HG02870 (cell line): ENCODE measurements at regions not wholly inside any gene's neighbourhood (a gene's known extent, or its start where the extent isn't known, plus 50 kb on each side); places are given as distances from the start of the nearest gene placed in this dataset.
"Not testable (repeated sequence)": the region's sequence is repeated elsewhere in the genome, so short reads cannot be mapped to it uniquely, and the experiment has no call there.

Source experiments
- ATAC-seq: cut with Tn5 transposase; IDR thresholded peaks from one replicate; pipeline ENCODE4 v1.9.1; 2021; ENCODE audit warnings: mild to moderate bottlenecking, moderate library complexity; ENCODE audit not compliant: unreplicated experiment

DNA sequence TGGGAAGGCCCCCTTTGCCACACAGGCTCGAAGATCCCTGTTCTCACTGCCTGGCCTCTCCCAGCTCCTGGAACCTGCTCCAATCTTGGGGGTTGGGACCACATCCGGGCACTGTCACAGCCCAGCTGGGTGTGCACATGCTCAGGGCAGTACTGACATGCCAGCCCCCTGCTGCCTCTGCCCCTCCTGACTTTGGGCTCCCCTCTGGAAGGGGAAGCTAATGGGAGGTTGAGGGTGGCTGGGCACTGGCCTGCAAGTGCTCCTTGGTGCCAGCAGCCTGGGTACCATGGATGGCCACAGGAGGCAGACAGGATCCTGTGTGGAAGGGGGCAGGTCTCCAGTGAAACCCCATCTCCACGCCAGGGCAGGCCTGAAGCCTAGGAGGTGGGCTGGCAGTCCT, 126.1 kb upstream of the NOL4 start:
- no peak for ATAC-seq

DNA sequence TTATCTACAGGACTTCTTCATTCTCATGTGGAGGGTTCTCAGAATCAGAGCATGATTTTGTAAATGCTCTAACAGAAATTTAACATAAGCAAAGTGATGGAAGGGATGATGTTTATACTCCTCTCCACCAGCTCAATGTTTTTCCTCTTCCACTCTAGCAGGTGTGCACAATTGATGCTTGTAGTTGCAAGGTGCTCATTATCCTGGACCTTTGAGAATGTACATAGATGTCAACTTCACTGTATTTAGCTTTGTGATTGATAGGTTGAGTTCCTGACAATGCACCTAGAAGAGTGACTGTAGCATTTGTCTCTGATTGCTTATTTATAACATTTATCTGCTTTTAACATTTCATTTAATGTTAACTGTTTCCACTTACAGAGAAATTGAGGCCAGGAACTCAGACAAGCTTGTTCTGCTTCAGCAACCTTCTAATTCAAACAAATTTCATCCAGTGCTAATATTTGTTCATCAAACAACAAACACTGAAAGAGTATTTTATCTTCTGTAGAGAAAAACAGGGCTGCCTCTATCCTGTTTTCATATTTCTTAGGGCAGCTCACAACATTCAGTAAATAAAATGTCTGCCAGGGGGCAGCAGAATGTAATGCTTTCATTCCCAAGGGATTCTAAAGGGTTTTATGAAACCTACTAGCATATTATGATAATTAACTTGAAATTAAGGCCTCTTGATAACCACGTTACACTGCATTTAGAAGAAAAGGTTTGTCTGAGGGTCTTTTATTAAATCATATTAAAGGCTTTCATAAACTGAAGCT, 127.9 kb upstream of the NOL4 start:
- ATAC-seq, result no peak

DNA sequence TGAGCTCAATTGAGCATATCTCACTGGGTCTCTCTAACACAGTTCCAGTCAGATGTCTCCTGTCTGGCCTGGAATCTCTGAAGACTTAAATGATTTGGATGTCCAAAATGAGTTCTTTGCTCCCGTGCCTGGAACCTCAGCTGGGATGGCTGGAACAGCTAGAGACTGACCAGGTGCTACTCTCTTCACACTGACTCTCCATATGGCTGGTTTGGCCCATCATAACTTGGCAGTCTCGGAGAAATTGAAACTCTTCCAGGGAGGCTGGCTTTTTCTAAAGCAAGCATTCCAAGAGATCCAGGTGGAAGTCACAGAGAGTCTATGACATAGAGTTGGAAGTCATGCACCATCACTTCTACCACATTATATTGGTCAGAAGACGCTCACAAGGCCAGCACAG, 129.6 kb upstream of the NOL4 start:
- no peak for ATAC-seq

DNA sequence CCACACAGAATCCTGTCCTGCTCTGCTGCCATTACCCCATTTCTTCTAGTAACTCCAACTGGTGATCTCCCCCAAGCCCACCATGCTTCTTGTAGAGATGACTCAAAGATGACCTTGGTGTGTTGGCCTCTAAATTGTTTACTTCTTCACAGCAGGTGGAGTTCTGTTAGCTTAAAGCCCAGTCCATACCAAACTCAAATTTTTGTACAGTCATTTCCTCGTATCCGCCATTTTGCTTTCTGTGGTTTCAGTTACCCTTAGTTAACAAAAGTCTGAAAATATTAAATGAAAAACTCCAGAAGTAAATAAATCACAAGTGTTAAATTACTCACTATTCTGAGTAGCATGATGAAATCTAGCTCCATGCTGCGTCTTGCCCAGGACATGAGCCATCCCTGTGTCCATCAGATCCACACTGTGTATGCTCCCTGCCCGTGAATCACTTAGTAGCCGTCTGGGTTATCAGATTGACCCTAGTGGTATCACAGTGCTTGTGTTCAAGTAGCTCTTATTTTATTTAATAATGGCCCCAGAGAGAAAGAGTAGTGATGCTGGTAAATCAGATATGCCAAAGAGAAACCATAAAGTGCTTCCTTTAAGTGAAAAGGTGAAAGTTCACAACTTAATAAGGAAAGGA, 133.3 kb upstream of the NOL4 start:
- ATAC-seq, result no peak

DNA sequence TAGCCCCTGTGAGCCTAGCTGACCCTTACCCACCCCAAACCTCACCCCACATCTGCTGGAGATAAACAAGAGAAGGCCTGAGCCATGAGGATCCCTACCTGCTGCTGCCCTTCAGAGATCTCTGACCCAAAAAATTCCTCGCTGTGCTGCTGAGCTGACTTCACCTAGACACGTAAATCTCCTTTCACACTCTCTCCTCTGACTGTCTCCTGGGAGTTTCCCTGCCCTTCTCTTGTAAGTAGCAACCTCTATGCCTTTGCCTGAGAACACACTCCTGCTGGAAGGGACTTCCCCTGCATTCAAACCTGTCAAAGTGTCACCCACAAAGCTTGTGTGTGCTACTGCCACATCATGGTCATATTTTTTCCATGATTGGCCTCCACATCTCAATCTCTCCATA, 134.2 kb upstream of the NOL4 start:
- peak; percentile 98 for ATAC-seq

DNA sequence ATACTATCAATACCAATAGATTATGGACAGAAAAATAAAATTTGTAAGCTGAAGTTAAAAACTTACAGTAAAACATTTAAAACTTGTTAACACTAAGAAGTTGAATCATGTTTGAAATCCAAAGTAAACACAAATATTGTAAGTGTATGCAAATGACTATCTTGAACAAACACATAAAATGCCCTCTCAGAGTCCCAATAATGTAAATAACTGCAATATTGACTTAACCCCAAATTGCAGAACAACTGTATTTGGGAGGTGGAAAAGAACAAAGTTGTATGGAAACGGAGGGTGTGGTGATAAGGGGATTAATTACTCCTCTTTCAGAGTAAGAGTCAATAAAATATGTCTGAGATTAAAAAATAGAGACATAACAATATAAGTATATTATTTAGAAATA, 140.0 kb upstream of the NOL4 start:
- no peak for ATAC-seq

DNA sequence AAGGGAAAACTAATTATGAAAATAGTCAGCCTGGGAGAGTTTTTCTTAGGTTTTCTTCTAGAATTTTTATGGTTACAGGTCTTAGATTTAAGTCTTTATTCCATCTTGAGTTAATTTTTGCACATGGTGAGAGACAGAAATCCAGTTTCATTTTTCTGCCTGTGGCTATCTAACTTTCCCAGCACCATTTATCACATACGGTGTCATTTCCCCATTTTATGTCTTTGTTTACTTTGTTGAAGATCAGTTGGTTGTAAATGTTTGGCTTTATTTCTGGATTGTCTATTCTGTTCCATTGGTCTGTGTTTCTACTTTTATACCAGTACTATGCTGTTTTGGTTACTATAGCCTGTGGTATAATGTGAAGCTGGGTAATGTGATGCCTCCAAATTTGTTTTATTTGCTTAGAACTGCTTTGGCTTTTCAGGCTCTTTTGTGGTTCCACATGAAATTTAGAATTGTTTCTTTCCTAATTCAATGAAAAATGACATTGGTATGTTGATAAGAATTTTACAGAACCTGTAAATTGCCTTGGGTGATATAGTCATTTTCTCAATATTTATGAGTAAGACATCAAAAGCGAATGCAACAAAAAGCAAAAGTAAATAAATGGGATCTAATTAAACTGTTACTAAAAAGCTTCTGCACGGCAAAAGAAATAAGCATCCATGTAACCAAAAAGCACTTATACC, 146.1 kb upstream of the NOL4 start:
- ATAC-seq, result no peak

DNA sequence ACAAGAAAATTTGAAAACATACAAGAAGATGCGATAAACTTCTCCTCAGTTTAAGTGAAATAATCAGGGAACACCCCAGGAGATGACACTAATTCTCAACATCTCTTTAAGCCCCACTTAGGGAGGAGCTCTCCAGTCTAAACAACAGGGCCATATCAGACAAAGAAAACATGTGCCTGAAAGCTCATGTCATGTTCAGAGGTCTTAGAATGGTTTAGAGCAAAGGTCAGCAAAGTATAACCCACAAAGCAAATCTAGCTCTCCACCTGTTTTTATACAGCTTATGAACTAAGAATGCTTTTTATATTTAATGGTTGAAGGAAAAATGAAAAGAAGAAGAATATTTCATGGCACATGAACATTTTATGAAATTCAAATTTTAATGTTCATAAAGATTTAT, 155.6 kb upstream of the NOL4 start:
- ATAC-seq, result no peak

DNA sequence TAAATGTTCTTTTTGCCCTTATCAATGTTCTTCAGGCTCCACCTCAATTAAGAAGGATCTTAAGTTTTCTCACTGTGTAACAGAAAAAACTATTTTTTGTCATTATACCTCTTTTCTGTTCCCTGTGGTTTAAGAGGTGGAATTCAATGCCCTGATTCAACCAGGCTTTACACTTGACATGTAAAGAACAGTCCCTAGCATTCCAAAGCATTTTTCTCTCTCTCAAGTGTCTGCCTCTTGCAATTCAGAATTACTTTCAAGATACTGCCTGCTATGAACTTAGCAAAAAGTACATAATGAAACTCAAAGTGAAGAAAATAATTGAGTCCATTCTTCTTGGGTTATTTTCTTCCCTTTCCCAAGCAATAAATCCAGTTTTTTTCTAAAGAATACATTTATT, 160.6 kb upstream of the NOL4 start:
- no peak for ATAC-seq

DNA sequence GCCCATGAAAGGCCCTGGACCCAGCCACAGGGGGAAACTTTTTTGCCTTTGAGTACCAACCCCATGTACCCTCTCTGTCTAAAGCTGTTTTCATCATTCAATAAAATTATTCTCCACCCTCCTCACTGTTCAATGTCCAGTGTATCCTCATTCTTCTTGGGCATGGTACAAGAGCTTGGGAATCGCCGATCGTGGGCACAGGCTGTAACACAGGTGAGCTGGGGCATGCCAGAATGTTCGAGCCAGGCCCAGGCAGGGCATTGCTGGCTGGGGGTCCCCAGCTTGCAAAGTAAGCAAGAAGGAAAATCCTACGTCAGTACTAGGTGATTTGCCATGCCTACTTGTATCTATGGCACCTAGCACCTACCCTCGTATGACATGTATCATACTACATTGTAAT, 162.1 kb upstream of the NOL4 start:
- no peak for ATAC-seq

DNA sequence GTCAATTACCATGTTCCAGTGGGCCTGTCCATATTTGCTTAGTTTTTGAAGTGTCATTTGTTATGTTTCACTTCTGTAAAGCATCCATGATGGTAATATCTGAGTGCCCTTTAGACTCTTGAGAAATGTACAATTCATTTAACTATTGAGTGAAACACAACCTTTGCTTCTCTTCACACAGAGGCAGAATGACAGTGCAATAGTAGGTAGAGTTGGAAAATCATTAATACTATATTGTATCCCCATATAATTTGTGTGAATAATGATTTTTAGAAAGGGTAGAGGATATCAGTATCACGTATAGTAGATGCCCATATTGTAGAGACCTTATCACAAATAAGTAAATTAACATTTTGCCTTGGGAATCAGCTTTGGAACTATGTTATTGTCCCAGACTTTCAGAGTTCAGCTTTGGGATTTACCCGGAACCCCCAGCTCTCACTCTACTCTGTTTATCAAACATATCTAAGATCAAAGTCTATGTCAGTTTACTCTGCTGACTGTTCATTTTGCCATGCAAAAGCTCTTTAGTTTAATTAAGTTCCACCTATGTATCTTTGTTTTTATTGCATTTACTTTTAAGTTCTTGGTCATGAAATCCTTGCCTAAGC, 172.7 kb upstream of the NOL4 start:
- ATAC-seq, result no peak

DNA sequence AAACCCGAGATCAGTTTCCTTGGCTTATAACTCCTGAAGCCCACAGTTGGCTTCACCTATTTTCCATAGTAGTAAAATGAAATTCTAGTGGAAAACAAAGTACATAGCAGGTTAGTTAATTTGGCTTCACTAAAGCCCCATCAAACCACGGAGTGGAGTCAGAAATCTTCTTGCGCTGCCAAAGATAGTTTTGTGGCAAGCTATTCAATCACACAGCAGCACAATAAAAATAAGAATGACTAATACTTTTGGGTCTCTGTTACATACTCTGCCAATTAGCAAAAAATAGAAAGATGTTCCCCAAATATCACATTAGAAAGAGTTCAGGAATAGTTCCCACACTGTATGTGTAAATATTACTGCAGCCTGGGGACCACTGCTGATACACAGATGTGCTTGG, 175.2 kb upstream of the NOL4 start:
- ATAC-seq, result no peak

DNA sequence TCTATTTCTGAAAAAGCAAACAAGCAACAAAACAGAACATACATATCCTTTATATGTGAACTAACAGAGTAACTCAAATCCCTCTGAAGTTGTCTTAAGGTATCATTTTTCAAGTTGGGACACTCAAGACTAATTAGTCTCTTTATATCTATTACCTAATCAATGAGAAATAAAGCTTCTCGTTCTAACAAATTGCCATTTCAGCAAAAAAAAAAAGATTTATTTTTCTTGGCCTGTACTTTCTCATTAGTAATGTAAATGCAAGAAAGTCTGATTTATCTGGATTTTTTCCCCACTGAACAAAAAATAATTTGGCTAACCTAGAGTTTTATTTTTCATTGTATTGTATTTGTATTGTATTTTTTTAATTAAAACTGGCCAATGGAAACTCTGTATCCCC, 176.1 kb upstream of the NOL4 start:
- no peak for ATAC-seq

DNA sequence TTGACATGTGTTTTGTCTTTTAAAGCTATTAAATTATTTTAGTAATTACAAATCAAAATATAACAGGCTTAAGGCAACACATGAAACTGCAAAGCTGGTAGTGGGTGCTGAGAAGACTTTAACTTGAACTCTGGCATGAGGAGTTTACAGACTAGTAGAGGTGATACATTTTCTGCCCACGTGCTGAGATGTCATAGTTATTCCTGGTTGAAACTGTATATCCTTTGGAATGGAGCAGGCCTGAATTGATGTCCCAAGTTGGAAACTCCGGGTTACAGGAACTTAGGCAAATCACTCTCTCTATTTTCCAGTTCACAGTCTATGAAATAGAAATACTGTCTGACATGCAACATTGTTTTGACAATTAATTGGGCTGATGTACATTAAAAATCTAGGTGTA, 177.1 kb upstream of the NOL4 start:
- no peak for ATAC-seq

DNA sequence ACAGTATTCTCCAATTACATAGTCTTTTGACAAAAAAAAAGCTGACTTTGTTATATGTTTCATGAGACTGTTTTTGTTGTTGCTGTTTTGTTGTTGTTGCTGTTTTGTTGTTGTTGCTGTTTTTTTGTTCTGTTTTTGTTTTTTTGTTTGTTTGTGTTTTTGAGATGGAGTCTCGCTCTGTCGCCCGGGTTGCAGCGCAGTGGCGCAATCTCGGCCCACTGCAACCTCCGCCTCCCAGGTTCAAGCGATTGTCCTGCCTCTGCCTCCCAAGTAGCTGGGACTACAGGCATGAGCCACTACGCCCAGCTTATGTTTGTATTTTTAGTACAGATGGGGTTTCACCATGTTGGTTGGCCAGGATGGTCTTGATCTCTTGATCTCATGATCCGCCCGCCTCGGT, 182.8 kb upstream of the NOL4 start:
- not testable (repeated sequence) for ATAC-seq

DNA sequence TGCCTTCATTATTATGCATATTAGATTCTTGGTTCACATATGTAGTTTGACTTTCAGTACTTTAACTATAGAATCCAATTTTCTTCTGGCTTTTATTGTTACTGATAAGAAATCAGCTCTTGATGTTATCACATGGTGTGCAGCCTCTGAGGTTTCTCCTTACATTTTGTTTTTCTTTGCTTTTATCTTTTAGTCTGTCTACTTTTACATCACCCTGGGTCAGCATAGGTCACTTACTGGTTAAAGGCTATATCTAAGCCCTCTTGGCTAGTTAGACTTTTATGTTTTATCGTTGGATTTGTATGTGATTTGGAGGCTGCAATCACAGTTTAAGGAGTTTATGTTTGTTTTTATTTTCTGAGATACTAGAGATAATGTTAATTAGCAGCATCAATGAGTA, 187.2 kb upstream of the NOL4 start:
- ATAC-seq, result no peak

DNA sequence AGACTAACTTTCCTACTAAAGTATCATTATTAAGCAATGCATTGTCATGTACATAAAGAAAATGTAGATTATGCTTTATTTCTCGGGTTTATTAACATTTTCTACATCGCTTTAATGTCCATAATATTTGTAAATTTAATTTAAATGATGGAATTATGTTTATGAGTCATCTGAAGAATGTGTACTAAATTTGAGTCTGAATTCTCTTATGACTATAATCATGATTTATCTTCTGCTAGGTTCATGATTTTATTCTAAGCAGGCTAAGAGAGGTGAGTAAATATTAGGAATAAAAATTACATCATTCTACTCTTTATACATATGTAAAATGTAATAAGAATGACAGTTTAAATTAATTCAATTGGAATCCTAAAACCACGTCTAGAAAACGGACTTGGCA, 206.3 kb upstream of the NOL4 start:
- no peak for ATAC-seq

DNA sequence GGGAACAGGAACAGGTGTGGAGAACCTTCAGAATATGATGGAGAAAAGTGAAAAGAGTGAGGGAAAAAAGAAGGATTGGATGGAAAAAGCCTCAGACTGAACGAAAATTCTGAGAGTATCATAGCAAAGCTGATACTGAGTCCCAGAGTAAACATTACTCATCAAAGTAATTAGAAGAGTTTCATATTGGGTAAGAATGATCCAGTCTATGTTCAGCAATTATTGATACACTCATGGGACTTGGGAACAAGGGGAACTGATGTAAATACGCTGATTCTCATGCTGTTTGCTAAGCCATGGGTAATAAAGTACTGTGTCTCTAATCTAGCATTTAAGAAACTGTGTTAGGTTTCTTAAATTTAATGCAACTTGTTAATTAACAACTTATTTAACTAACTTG, 219.9 kb upstream of the NOL4 start:
- no peak for ATAC-seq

DNA sequence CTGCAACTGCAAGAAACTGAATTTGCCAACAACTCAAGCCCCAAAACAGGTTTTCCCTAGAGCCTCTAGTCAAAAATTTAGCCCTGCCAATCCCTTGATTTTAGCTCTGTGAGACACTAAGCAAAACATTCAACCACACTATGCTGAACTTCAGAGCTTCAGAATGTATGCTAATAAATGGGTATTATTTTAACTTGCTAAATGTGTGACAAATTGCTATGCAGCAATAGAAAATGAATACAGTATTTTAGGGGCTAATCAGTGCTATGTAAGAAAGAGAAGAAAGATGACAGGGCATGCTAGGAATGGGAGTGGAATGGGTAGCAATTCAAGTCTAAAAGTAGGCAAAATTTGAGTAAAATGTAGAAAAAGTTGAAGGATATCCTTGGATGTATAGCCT, 223.9 kb upstream of the NOL4 start:
- no peak for ATAC-seq

DNA sequence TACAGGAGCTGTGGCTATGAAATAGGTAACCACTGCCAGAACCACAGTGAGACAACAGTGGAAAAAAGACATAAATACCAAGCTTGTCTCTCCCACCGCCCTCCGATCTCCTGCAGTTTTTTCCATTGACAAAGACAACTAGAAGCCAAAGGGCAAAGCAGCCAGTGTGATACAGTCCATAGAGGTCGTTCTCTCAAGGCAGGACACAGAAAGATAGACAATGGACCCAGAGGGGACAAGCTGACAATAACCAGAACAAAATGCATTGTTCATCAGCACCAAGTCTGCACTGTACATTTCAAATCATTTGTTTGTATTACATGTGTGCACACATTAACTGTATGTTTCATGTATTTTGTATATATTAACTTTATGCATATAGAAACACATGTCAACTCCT, 233.0 kb upstream of the NOL4 start:
- no peak for ATAC-seq

DNA sequence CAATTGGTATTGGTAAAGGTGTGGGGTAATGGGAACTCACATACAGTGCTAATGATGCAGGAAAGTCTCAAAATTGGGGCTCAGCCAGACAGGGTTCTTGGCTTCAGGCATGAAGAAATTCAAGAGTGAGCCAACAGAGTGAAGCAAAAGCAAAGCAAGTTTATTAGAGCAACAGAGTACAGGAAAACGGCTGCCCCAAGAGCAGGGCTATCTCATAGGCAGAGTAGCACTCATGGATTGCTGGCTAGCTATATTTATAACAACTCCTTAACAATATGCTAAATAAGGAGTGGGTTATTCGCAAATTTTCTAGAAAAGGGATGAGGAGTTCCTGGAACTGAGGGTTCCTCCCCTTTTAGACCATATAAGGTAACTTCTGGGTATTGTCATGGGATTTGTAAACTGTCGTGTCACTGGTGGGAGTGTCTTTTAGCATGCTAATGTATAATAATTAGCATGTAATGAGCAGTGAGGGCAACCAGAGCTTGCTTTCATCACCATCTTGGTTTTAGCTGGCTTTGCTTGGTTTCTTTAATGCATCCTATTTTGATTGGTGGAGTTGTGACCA, 233.8 kb upstream of the NOL4 start:
- no peak for ATAC-seq

DNA sequence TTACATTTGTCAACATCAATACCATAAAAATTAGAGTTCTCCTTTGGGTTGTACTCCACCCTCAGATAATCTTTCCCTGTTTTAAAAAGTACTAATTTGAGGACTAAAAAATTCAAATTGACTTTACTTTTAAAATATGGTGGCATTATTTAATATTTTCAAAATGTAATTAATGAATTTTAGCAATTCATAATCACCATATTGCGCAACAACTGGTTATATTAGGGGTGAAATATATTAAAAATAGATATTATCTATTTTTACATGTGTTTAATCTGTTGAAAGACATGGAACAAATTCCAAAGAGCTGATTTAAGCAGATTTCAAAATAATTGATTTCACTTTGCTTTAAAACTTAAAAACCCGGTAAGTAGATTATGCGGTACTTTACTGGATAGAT, 236.6 kb upstream of the NOL4 start:
- no peak for ATAC-seq
